ENCODE measurements at regions not wholly inside any gene's neighbourhood (a gene's known extent, or its start where the extent isn't known, plus 50 kb on each side); places are given as distances from the start of the nearest gene placed in this dataset.

DNA sequence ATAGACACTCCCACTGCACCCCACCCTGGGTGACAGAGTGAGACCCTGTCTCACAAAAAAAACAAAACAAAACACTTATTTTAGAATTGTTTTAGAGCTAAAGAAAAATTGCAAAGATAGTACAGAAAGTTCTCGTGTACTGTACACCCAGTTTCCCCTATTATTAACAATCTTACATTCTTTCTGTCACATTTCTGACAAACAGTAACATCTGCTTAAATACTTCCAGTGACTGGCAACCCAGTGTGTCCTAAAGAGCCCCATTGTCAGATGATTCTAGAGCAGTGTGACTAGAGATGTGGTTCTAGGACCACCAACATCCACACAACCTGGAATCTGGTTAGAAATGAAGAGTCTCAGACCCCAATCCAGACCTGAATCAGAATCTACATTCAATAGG, 90.5 kb downstream of the LEPR start:
- TF ChIP-seq ELF4 (IDR thresholded peaks at IDR 0.05): no peak
- TF ChIP-seq TARDBP (IDR thresholded peaks at IDR 0.05): no peak
- no peak for TF ChIP-seq CTBP1 (IDR thresholded peaks at IDR 0.05; ENCODE audit: borderline replicate concordance)
- no peak for TF ChIP-seq HDGF (IDR thresholded peaks at IDR 0.05; ENCODE audit: borderline replicate concordance)
- TF ChIP-seq BHLHE40 (IDR thresholded peaks at IDR 0.05; ENCODE audit: borderline replicate concordance): no peak
- no peak for TF ChIP-seq PKNOX1 (IDR thresholded peaks at IDR 0.05)
- no peak for TF ChIP-seq NFRKB (IDR thresholded peaks at IDR 0.05)
- no peak for TF ChIP-seq SUZ12 (IDR thresholded peaks at IDR 0.05)

Data from HEK293T (cell line).